ENCODE measurements at regions not wholly inside any gene's neighbourhood (a gene's known extent, or its start where the extent isn't known, plus 50 kb on each side); places are given as distances from the start of the nearest gene placed in this dataset.

- WGBS (ENCODE audit: low lambda C conversion rate): 75% methylated on average over 3 of the region's 3 CpGs
These were observed 127.6 kb downstream of the SLC16A9 start for GRCh38 chr10:59582058-59582457.

GRCh38 chr10:59580026-59580863, 129.4 kb downstream of the SLC16A9 start:
- ChIA-PET POLR2A (no interaction called here), CTCF (interaction anchor here (0.5 to 4.9 kb wide), 65 partner anchors 8 to 1166 kb away, joined by 3 to 43 read pairs (median 4); partner anchors contain the start of genes CCDC6, FAM13C and PHYHIPL)
- Histone ChIP-seq H3K9ac (no peak overlapping the region), H3K4me1 (ENCODE audit: control insufficient read depth in 1 of 2, insufficient read depth in 2 of 2, low read depth in 1 of 2, low read length in 1 of 2) (peaks cover 13 to 15% of the 10 kb centered on the region in 2 experiments; a peak in 3 of 4 replicates), H4K20me1 (ENCODE audit: insufficient read depth) (no peaks in the 10 kb centered on the region), H3K36me3 (replicated peaks in 1 of 2; ENCODE audit: control insufficient read depth in 1 of 2, insufficient read depth in 2 of 2, low read length in 1 of 2) (no peaks in the 10 kb centered on the region), H2AFZ (ENCODE audit: low read depth) (0 out of 2 replicates have a peak overlapping the region, but pooled peaks have one; percentile 27), H3K27ac (ENCODE audit: low read depth in 2 of 2, low read length in 1 of 2) (no peak overlapping the region), H3K9me2 (no peaks in the 10 kb centered on the region), H3K4me2 (no peak overlapping the region), H3K79me2 (ENCODE audit: insufficient read depth) (no peaks in the 10 kb centered on the region), H3K4me3 (ENCODE audit: low read depth in 2 of 2, low read length in 1 of 2) (no peak overlapping the region), H3K27me3 (ENCODE audit: insufficient read depth) (no peaks in the 10 kb centered on the region), H3K9me3 (no peaks in the 10 kb centered on the region), H3F3A (replicated peaks; ENCODE audit: insufficient read depth) (peaks cover 7% of the 10 kb centered on the region)
- 30% methylated on average over 3 of the region's 3 CpGs for WGBS (ENCODE audit: low lambda C conversion rate)
- no peak for TF ChIP-seq USF1 (IDR thresholded peaks at IDR 0.05; ENCODE audit: borderline replicate concordance, low read depth)
- TF ChIP-seq RAD21 (IDR thresholded peaks at IDR 0.05; ENCODE audit: low read length): peak; percentile 91
- peak; percentile 81 for TF ChIP-seq SMC3 (IDR thresholded peaks at IDR 0.05; ENCODE audit: low read depth, low read length)
- no peak for TF ChIP-seq TCF12 (IDR thresholded peaks at IDR 0.05)
- peak; percentile 83 for TF ChIP-seq CTCF (IDR thresholded peaks at IDR 0.05)
- DNase-seq: peak; percentile 45

More at GRCh38 chr10:59582058-59582457, 127.6 kb downstream of the SLC16A9 start:
- Histone ChIP-seq H3K4me1 (ENCODE audit: control insufficient read depth in 1 of 2, insufficient read depth in 2 of 2, low read depth in 1 of 2, low read length in 1 of 2) (peaks cover 13 to 15% of the 10 kb centered on the region in 2 experiments; a peak in 3 of 4 replicates), H3K27me3 (ENCODE audit: insufficient read depth) (no peaks in the 10 kb centered on the region), H3K9me3 (no peaks in the 10 kb centered on the region), H4K20me1 (ENCODE audit: insufficient read depth) (no peaks in the 10 kb centered on the region), H3K9me2 (no peaks in the 10 kb centered on the region), H3K4me3 (ENCODE audit: low read depth in 2 of 2, low read length in 1 of 2) (no peak overlapping the region), H3K79me2 (ENCODE audit: insufficient read depth) (no peaks in the 10 kb centered on the region), H2AFZ (ENCODE audit: low read depth) (peak overlapping the region; percentile 45; the same call in 1 of the 2 replicates), H3F3A (replicated peaks; ENCODE audit: insufficient read depth) (peaks cover 11% of the 10 kb centered on the region), H3K4me2 (no peak overlapping the region), H3K9ac (no peak overlapping the region), H3K36me3 (replicated peaks in 1 of 2; ENCODE audit: control insufficient read depth in 1 of 2, insufficient read depth in 2 of 2, low read length in 1 of 2) (no peaks in the 10 kb centered on the region), H3K27ac (ENCODE audit: low read depth in 2 of 2, low read length in 1 of 2) (peak overlapping the region; percentile 43 to 70; a peak in 2 of 4 replicates)
- TF ChIP-seq YY1 (IDR thresholded peaks at IDR 0.05; ENCODE audit: low read depth): no peak
- TF ChIP-seq USF2 (IDR thresholded peaks at IDR 0.05; ENCODE audit: borderline replicate concordance, low read depth, low read length): no peak
- TF ChIP-seq SMC3 (IDR thresholded peaks at IDR 0.05; ENCODE audit: low read depth, low read length): no peak
- TF ChIP-seq JUND (IDR thresholded peaks at IDR 0.05): no peak
- TF ChIP-seq EP300 (IDR thresholded peaks at IDR 0.05; ENCODE audit: borderline replicate concordance in 1 of 2, low read depth in 1 of 2, low read length in 1 of 2): no peak
- TF ChIP-seq EZH2phosphoT487 (IDR thresholded peaks at IDR 0.05; ENCODE audit: borderline replicate concordance, low read depth): no peak
- no peak for TF ChIP-seq ELF1 (IDR thresholded peaks at IDR 0.05)
- no peak for TF ChIP-seq MXI1 (IDR thresholded peaks at IDR 0.05; ENCODE audit: low read depth, low read length)
- no peak for TF ChIP-seq GABPA (IDR thresholded peaks at IDR 0.05; ENCODE audit: low read depth)
- TF ChIP-seq MEF2A (IDR thresholded peaks at IDR 0.05; ENCODE audit: borderline replicate concordance, low read depth): no peak
- no peak for TF ChIP-seq USF1 (IDR thresholded peaks at IDR 0.05; ENCODE audit: borderline replicate concordance, low read depth)
- no peak for TF ChIP-seq IRF3 (IDR thresholded peaks at IDR 0.05; ENCODE audit: low read depth, low read length)
- TF ChIP-seq GATA2 (CRISPR knock-in tag; IDR thresholded peaks at IDR 0.05): no peak
- no peak for TF ChIP-seq RFX5 (IDR thresholded peaks at IDR 0.05; ENCODE audit: low read length)
- ChIA-PET POLR2A (no interaction called here), CTCF (interaction anchor here (0.9 to 4.9 kb wide), 14 partner anchors 12 to 1282 kb away, joined by 3 to 43 read pairs (median 4); partner anchors contain the start of gene FAM13C)
- DNase-seq: no peak

Data from SK-N-SH (cell line).